H1 (cell line): ENCODE measurements at regions not wholly inside any gene's neighbourhood (a gene's known extent, or its start where the extent isn't known, plus 50 kb on each side); places are given as distances from the start of the nearest gene placed in this dataset.

ENCODE experiments used
- SAP30 ChIP-seq: fragments of 300-600 bp; sonication (generic); IDR thresholded peaks from 2 replicates; pipeline ENCODE4 v1.7.1; 2012; ENCODE audit warnings: low read length, moderate library complexity, mild to moderate bottlenecking, inconsistent platforms; ENCODE audit not compliant: insufficient read depth, insufficient replicate concordance

DNA sequence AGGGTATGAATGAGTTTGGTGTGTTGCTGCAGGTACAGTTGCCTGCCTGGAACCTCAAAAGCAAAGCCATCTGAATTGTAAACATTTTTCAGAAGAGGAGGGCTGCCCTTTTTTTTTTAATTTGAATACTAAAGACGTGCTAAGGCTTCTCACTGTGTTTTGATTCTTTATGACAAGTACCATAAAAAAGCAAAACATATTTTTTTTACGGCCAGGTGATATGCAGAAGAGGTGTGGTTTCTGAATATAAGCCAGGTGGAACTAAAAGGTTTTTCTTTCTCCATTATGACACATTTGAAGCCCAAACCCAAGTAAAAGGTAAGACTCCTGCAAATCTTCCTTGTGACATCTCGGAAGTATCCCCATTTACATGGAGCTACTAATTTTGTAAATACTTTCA, 246.3 kb downstream of the IRS1 start (continued):
- TF ChIP-seq SAP30 = no peak
